Liver (tissue), 3 donors: ENCODE measurements at regions not wholly inside any gene's neighbourhood (a gene's known extent, or its start where the extent isn't known, plus 50 kb on each side); places are given as distances from the start of the nearest gene placed in this dataset.

ENCODE experiments used
- ATF3 ChIP-seq: IDR thresholded peaks from 2 replicates; pipeline ENCODE4 v1.6.1; 2016; ENCODE audit warnings: antibody characterized with exemption
- CTCF ChIP-seq: fragments of 150-350 bp; IDR thresholded peaks from 2 replicates; pipeline ENCODE4 v1.5.1; 2017; ENCODE audit warnings: improper control_type of control experiment, low read depth, low read length; ENCODE audit not compliant: missing input control
- EGR1 ChIP-seq, 2 donors: IDR thresholded peaks; 2 replicates each; pipeline ENCODE4 v1.6.1; 2016 to 2018; ENCODE audit warnings: antibody characterized with exemption in 2 of 2, low read depth in 2 of 2
- GABPA ChIP-seq, 2 donors: IDR thresholded peaks in 1 of 2; conservative IDR thresholded peaks in 1 of 2; 2 replicates each; pipeline ENCODE4 v1.6.1; 2016; ENCODE audit warnings: antibody characterized with exemption in 2 of 2, mild to moderate bottlenecking in 1 of 2, moderate library complexity in 1 of 2
- JUND ChIP-seq, 2 donors: IDR thresholded peaks; 2 replicates each; pipeline ENCODE4 v1.6.1; 2016; ENCODE audit warnings: antibody characterized with exemption in 2 of 2
- MAX ChIP-seq: IDR thresholded peaks from 2 replicates; pipeline ENCODE4 v1.6.1; 2016; ENCODE audit warnings: antibody characterized with exemption
- TAF1 ChIP-seq: conservative IDR thresholded peaks from 2 replicates; pipeline ENCODE4 v1.6.1; 2016; ENCODE audit warnings: antibody characterized with exemption, mild to moderate bottlenecking
- YY1 ChIP-seq: IDR thresholded peaks from 2 replicates; pipeline ENCODE4 v1.6.1; 2016; ENCODE audit warnings: antibody characterized with exemption, mild to moderate bottlenecking
- donor health status: healthy.
- donor health status: healthy.

GRCh38 chr9:90114641-90115425, 510.0 kb downstream of the GADD45G start:
- TF ChIP-seq CTCF (no peak), TAF1 (no peak), GABPA (IDR thresholded peaks at IDR 0.05 in 1 of 2, conservative IDR thresholded peaks at IDR 0.05 in 1 of 2) (no peak), ATF3 (no peak), MAX (no peak), JUND (IDR thresholded peaks at IDR 0.05) (no peak), YY1 (no peak), EGR1 (IDR thresholded peaks at IDR 0.05; ENCODE audit: low read depth in 2 of 2) (no peak)
